ENCODE measurements at regions not wholly inside any gene's neighbourhood (a gene's known extent, or its start where the extent isn't known, plus 50 kb on each side); places are given as distances from the start of the nearest gene placed in this dataset.

GRCh38 chr14:51400139-51400538 is 160.1 kb downstream of the TMX1 start:
- DNase-seq: peak; percentile 33

DNA sequence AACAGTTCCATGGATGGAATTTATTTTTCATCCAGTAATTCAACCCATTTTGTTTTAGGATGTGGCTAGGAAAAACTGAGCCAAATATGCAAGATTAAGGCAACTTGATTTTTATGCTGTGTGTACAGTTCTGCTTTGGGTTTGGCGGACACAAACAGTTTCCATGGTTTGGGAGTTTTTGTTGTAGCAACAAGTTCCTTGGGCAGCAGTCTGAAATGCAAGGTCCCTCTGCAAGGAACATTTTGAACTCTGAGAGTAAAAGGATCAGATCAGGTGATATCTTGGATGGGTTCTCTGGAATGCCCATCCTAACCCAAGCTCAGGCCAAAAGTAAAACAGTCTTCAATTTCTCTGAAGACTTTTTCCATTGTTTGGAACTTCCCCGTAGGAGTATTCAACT is 161.2 kb downstream of the TMX1 start:
- DNase-seq: no peak

GRCh38 chr14:51401756-51402155 is 161.7 kb downstream of the TMX1 start:
- DNase-seq: no peak

DNA sequence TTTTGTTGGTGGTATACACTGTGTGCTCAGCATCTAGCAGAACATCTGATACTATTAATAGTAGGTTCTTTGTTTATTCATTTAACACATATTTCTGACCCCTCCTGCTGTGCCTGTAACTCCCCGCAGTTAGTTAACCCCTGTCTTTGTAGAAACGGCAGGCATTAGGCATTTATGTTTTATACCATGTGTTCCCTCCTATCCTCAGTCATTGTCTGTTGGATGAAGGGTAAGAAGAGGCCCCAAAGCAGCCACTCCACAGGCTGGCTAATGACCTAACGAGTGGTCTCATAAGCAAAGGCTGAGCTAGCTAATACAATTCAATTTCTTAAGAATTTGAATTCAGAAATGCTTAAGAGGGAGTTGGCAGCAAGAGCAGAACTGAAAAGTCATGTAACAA is 170.8 kb downstream of the TMX1 start:
- no peak for DNase-seq

DNA sequence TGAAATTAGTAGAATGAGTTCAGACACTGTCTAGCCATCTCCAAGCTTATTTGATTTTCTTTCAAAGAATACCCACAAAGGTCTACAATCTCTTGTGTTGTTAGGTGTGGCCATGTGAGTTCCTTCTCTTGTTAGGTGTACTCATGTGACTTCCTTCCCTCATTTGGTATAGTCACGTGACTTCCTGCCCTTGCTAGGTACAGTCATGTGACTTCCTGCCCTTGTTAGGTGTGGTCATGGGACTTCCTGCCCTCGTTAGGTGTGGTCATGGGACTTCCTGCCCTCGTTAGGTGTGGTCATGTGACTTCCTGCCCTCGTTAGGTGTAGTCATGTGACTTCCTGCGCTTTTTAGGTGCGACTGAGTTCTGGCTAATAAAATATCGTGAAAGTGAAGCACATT is 179.6 kb downstream of the TMX1 start:
- DNase-seq: no peak

- no peak for DNase-seq
Measured at GRCh38 chr14:51422704-51423103, 182.7 kb downstream of the TMX1 start.

DNA sequence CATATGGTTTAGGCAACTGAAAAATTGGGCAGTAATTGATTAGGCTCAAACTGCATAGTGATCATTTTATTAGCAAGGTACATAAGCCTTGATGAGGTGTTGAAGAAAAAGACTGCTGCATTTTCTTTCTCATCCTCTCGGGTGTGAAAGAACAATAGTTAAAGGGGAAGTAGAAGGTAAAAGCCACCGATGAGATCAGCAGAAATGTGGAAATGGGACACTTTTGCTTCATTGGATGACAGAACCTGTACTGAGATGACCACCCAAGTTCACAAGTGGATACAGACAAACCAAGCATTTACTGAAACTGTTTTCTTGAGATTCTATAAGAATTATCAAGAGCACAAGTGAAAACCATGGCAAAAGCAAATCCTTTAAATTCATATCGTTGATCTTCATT is 184.0 kb downstream of the TMX1 start:
- DNase-seq: no peak

DNA sequence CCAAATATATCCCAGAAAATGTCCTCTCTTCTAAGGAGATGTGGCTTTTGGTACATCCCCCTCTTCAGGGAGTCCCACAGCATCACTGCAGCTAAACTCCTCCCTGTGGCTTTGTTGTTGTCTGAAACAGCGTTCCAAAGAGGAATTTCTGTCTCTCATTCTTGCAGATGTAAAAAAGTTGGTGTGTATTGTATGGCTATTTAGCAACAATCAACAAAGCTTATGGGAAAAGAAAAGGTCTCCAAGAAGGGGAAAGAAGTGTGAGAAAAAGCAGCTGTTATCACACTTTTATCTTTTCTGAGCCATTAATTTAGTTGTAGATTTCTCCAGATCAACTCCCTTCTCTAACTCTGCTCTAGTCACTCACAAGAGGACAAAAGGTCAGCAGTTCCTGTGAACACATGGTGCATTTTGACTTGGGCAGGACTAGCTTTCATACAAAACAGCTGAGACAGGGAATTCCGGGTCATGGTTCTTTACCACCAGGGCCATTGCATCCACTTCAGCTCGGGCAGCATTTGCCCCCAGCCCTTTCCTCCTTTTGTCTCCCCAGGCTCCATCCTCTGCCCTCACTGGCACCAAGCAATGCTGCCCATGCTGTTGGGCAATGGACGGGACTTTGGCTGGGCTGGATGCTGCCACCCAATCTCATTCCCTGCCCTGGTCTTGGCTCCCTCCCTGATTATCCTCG is 184.7 kb downstream of the TMX1 start:
- DNase-seq: no peak

DNA sequence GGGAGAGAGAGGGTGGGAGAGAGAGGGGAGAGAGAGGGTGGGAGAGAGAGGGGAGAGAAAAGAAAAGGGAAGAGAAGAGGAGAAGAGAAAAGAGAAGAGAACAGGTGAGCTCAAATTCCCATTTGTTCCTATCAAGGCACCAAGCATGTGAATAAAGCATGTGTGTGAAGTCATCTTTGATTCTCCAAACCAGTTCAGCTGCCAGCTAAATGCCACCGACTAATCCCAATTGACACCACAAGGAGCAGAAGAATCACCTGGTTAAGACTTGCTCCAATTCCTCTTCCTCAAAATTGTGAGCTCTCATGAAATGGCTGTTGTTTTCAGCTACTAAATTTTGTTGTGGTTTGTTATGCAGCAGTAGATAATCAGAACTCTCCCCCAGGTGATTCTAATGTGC is 188.9 kb downstream of the TMX1 start:
- no peak for DNase-seq

- no peak for DNase-seq
Measured at GRCh38 chr14:51430079-51430478, 190.0 kb downstream of the TMX1 start.

DNA sequence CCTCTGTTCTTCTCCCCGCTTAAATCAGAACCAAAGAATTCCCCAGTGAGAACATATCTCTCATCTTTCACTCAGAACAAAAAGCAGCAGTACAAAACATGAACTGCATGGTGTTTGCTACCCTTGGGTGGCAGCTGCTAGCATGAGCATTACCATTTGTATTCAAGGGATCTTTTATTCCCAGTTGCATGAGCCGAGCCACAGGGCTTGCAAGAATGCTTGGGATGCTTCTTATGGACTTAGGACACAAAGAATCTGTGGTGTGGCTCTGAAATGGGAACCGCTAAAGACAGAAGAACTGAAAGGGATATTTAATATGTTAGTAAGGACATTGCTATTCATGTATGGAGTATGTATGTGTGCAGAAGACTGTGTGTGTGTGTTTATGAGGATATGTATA is 190.6 kb downstream of the TMX1 start:
- no peak for DNase-seq

DNA sequence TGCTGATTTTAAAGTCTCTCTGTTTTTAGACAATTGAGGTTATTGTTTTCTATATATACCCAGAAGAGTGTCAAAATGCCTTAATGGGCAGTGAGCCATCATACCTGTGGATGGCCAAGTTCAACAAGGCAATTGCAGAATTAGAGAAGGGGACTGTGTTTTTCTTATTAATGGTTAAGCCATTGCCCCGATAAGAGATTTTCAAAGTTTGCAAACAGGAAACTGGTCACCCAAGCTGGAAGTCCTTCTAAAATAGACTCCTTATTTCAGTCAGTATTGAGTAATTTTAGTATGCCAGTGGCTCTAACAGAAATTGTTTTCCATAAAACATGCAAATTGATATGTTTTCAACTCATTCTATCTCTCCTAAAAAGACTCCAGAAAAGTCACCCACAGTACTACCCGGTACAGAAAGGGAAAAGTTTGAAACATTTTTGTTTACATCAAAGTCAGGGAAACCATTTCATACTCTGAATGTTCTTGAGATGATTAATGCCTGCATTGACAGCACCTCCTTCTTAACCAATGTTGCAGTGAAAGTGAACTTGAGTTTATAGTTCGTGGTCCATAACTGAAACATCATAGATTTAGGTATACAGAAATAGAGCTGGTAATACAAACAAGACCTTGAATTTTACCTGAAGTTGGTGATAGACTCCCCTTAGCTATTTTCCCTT is 191.1 kb downstream of the TMX1 start:
- DNase-seq: no peak

- DNase-seq: no peak
Measured at GRCh38 chr14:51431741-51432140, 191.7 kb downstream of the TMX1 start.

- no peak for DNase-seq
Measured at GRCh38 chr14:51432302-51432948, 192.4 kb downstream of the TMX1 start.

DNA sequence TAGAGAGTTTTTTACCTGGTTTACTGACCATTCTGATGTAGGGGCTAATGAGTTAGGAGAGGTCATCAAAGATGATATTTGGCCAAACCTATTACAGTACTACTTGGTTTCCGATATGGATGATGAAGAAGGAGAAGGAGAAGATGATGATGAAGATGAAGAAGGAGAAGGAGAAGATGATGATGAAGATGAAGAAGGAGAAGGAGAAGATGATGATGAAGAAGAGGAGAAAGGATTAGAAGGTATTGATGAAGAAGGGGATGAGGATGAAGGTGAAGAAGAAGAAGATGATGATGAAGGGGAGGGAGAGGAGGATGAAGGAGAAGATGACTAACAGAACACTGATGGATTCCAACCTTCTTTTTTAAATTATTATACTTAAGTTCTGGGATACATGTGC is 196.6 kb downstream of the TMX1 start:
- DNase-seq: no peak

GRCh38 chr14:51439896-51440295 is 199.8 kb downstream of the TMX1 start:
- no peak for DNase-seq

- no peak for DNase-seq
Measured at GRCh38 chr14:51441001-51441400, 201.0 kb downstream of the TMX1 start.

DNA sequence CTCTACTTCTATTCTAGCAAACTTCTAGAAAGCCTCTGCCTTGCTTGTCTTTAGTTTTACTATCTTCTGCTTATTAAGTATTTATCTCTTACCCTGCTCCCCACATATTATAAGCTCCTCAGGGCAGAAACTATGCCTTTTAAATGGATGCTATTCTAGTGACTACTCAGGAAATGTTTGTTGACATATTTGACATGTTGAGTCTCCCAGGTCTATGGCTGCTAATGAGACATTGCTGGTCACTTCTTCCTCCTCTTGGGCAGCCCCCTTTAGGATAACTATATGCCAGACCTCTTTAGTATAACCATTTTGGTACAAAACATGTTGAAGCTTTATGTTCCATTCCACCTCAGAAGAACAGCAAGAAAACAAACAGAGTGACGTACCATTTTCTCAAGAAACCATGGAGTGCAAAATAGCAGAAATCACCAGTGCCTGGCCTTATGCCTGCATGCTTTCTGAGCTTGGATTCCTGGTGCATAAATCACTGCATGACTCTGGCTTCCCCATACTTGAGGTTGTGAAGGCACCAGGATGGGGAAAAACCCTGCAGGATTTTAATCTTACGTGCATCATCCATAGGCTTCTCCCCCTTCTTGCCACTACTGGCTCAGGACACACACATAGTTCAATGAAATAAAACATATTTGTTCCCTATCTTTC is 202.6 kb downstream of the TMX1 start:
- no peak for DNase-seq

DNA sequence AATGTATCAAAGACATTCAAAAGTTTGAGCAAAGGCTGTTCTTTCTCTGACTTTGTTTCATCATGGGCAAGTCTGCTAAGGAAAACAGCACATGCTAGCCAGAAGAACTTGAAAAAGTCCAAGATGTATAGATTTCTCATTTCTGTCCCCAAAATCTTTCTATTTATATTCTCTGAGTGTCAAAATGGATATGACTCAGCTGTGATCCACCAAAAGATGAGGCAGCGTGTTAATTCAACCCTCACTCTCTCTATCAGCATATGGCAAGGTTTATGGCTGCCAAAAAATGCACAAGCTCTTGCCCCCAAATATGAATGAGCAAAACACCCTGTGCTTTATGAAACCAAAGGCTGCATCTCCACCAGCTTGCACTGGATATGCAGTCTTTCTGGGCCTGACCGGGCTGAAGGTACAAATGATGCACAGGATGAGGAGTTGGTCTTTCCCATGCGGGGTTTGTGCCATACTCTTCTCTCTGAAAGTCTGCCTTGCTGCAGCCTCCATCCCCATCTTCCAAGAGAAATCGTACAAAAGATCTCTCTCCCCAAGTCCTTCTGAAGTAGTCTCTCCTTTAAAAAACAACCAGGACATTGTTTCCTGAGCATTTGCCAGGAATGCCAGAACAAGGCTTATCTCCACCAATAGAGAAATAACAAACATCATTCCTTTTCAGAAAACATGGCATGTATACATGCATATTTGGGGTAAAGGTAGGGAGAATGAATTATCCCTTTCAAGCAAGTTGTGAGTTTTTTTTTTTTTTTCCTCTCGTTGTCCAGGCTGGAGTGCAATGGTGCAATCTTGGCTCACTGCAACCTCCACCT is 203.4 kb downstream of the TMX1 start:
- peak; percentile 69 for DNase-seq

DNA sequence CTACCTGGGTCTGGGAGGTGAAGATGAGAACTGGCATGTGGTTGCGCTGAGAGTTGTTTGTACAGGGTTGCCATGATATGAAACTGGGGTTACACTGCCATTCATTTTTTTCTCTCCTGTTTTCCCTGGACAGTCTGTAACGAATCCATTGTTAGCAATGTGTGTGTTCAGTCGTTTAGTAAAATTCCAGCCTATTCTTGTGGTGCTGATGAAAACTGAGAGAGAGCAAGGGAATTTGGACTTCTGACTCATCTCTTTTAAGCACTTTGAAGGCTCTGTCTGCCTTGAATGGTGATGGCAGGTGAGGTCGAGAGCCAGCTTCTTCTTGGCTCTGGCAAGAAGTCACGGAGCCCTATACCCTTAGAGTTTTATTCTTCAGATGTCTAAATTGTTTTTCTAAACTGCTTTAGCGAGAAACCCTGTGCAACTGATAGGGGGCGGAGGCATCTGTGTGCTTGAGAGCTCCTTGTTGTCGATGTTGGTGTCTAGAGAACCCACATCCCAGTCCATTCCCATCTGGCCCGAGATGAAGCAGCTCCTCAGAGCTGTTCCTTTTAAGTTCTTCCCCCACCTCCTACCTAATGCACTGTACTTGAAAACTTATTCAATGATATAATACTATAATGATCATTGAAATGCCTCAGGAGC is 204.4 kb downstream of the TMX1 start:
- DNase-seq: peak; percentile 64

- DNase-seq: peak; percentile 64
Measured at GRCh38 chr14:51445001-51445390, 204.9 kb downstream of the TMX1 start.

DNA sequence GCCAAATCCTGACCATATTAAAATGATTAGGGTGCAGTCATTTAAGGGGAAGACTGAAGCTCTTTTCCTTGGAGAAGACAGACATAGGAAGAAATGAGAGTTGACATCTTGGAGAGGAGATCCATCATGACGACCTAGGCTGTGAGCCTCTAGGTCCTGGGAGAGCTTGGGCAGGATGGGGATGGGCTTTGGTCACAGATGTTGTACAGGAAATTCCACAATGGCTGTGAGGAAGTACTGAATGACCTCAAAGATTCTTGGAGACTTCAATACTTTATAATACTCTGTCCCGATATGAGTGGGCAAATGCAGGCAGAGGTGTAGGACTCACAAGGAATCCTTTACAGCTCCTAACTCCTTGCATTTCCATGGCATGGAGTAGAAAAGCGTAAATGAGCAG is 204.9 kb upstream of the FRMD6 start:
- no peak for DNase-seq

Measured in NCI-H446 treated with DMSO at 0.1 percent for 48 hours (cell line).